ENCODE measurements at regions not wholly inside any gene's neighbourhood (a gene's known extent, or its start where the extent isn't known, plus 50 kb on each side); places are given as distances from the start of the nearest gene placed in this dataset.
"Not testable (repeated sequence)": the region's sequence is repeated elsewhere in the genome, so short reads cannot be mapped to it uniquely, and the experiment has no call there.

DNA sequence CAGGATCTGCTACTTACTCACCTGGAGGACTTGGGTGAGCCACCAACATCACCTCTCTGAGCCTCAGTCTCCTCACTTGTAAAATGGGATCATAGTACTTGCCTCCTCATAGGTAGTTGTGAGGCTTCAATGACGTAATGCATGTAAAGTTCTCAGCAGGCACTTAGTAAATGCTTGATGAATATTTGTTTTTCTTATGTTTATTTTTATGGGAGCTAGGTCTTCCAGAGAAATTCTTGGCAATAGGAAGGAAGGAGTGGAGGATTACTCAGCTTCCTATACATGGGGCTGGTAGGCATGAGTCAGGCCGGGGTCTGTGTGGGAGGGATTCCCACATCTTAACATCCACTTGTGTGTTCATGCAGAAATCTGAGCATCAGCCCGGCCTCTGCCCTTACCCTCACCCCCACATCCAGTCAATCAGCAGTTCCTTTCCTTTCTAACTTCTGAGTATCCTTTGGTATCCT lies 95.4 kb upstream of the USP24 start:
- peak in 1 of 2 experiments; percentile 8 for DNase-seq (ENCODE audit: low read depth in 2 of 2)

DNA sequence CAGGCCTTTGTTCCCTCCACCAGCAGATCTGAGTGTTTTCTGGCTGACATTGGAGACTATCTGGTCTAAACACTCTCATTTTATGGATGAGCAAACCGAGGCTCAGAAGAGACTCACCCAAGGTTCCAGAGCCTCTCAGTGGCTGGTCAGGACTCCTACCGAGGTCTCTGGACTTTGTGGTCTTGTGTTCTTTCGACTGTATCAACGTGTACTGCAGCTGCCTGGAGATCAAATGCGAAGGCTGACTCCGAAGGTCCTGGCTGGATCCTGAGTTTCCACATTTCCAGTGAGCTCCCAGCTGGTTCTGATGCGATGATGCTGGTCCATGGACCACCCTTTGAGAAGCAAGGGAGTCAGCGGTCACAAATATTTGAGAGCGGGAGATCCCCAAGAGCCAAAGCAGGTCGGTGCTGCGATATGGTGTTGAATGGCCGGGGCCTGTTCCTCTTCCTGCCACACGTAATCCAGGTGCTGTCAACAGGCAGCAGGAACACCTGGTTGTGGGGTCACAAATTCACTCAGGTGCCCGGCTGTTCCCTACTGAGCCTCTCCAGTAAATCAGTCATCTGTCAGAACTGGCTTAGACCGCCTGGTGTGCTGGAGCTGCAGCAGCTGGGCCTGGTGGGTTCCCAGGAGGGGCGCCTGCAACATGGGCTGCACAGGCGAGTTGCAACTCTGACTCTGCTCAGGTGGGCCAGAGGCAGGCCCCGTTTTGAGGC lies 94.8 kb upstream of the USP24 start:
- DNase-seq (ENCODE audit: low read depth in 2 of 2): no peak

DNA sequence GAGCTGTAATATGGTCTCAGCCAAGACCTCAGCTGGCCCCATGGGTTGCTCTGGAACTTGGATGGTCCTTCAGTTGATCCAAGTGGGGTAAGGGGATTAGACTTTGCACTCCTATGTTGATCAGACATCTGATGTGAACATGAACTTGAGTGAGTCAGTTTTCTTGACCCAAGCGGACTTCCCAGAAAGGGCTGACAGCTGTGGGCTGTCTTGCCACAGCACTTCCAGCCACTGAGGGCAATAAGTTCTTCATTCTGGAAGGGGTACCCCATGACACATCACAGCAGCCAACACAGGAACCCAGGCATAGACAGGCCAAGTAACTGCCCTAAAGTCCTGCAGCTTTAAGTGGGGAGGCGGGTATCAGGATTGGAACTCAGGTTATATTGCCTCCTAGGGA lies 93.9 kb upstream of the USP24 start:
- DNase-seq (ENCODE audit: low read depth in 2 of 2): no peak

DNA sequence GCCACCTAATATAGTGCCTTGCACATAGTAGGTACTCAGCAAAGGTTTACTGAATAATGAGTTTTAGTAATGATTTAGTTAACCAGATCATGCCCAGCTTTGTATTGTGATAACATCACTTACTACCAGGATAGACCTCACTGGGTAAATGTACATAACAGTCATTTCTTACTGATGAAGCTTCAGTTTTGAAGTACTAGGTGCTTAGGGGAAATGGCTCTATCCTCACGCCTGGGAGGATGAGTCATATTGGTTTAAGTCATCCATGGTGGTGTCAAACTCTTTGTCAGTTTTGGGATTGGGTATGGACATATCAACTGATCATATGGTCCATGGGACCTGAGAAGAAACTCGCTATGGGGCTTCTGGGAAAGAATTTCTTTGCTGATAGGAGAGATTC lies 90.6 kb upstream of the USP24 start:
- DNase-seq (ENCODE audit: low read depth in 2 of 2): no peak

DNA sequence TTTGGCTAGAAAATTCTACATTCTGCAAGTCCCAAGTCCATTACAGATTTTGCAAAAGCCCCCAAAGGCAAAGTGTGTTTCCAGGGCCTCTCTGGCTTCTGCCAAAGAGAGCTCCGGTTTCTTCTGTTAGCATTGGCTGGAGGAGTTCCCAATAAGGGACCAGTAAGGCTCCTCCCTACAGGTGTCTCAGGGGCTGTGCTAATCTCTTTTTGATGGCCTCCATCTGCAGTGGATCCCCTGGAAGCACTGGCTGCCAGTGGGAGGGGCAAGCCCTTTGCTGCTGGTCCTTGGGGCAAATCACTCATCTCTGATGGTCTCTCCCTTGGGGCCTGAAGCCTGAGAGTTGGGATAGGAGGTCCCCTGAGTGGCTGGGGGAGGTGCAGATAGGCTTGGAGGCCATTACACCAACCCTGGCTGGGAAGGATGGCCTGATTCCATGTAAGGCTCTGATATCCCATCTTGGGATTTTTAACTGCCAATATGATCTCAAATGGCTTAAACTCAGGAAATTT lies 89.1 kb upstream of the USP24 start:
- DNase-seq (ENCODE audit: low read depth in 2 of 2): no peak

DNA sequence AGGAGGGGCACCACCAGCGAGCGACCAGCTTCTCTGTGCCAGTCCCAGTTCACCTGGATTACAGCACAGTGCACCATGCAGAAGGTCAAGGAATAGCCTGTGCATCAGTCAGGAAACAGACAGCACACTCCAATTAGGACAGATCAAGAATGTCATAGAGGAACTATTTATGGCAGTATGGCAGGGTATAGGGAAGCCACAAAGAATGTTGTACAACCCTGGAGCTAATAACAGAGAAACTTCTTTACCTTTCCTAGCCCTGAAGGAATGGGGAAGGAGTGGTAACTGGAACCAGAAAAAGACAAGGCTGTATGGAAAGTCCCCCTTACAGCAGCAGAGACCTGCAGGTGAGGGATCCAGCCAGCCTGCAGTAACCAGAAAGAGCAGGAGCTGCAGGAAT lies 87.8 kb upstream of the USP24 start:
- no peak for DNase-seq (ENCODE audit: low read depth in 2 of 2)

DNA sequence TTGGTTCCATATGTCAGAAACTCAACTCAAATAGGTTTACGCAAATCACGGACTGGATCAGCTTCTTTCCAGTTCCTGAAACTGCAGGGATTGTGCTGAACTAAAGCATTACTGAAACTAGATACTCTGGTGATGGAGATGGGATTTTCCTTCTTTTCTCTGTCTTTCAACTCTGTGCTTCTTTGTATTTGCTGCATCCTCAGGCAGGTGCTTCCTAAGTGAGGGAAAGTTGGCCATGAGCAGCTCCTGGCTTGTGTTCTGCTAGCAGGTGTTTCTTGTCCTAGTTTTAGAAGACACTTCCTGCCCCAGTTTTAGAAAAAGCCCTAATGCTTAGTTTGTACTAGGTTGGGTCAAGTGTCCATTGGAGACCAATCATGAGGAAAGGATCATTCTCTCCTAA lies 86.7 kb upstream of the USP24 start:
- no peak for DNase-seq (ENCODE audit: low read depth in 2 of 2)

DNA sequence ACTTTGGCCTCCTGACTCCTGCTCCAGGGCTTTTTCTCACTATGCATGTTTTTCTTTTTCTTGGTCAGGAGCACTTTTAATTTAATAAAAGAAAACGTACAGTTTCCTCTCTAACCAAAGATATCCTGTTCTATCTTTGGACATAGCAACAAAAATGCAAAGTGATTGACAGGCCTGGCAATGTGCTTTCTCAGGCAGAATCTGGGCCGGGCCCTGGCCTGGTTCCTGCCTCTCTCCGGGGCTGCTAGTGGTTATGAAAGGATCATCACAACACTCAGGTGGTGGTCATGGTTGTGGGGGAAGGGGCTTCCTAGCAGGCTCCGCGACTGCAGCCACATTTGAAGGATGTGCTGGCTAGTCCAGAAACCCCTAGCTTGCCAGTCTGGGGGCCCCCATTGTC lies 85.8 kb upstream of the USP24 start:
- no peak for DNase-seq (ENCODE audit: low read depth in 2 of 2)

DNA sequence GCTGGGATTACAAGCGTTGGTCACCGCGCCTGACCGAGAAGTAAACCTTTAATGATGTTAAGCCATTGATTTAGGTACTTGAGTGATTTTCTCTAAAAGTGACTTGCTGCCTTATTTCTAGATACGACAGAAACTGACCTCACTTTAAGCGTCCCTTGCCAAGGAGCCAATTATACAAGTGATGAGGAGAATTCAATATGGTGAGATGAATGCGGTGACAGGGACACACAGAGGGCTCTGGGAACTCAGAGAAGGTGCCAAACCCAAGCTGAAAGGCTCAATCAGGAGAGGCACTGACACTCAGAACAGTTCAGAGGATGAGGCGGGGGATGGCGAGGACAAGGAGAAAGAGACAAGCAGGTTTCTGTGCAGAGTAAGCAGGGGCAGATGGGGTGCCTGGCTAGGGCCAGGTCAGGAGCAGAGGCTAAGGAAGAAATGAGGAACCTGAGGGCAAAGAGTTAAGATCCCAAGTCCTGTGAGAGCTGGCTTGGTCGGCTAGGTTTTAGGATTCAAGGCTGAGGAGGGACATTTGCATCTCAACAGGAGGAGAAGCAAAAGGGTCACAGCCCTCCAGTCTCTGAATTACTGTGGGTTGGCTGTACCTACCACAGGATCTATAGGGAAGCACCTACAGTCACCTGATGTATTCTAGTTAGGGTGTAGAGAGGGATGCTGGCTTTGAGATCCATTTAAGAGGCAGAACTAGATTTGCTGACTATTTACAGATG lies 83.2 kb upstream of the USP24 start:
- DNase-seq (ENCODE audit: low read depth in 2 of 2): no peak

DNA sequence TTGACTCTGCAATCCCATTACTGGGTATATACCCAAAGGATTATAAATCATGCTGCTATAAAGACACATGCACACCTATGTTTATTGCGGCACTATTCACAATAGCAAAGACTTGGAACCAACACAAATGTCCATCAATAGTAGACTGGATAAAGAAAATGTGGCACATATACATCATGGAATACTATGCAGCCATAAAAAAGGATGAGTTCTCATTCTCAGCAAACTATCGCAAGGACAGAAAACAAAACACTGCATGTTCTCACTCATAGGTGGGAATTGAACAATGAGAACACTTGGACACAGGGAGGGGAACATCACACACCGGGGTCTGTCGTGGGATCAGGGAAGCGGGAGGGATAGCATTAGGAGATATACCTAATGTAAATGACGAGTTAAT lies 81.1 kb upstream of the USP24 start:
- not testable (repeated sequence) for DNase-seq (ENCODE audit: low read depth in 2 of 2)

DNA sequence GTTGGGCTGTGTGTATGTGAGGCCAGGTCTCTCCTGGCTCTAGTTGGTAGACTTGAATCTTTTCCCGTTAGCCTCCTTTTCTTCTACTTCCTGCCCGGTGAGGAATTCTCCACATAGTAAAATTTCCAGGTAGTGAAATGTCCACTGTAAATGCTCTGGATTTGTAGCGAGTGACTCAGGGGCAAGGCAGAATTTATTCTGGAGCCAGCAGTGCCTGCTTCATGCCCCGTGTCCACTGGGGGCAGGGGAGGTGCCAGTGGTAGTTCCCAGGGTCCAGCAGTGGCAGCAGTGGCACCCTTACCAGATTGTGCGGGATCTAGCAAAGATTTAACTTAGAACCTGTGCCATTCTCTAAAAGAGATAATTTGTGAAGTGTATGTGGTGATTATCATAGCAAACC lies 74.5 kb upstream of the USP24 start:
- no peak for DNase-seq (ENCODE audit: low read depth in 2 of 2)

DNA sequence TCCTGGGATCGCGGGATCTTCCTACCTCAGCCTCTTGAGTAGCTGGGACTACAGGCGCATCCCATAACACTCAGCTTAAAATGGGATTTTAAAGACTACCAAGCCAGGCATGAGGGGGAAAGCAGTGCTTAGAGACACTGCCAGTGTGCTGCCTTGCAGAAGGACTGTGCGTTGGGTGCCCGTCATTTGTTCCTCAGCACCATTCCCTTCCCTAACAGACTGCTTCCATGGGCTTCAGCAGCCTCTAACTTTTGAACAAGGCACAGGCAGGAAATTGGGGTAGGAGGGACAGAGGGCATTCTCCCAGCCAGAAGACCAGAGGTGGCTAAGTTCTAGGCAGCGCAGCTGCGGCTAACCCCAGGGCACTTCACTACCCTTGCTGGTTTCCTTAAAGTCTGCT lies 73.9 kb upstream of the USP24 start:
- no peak for DNase-seq (ENCODE audit: low read depth in 2 of 2)

DNA sequence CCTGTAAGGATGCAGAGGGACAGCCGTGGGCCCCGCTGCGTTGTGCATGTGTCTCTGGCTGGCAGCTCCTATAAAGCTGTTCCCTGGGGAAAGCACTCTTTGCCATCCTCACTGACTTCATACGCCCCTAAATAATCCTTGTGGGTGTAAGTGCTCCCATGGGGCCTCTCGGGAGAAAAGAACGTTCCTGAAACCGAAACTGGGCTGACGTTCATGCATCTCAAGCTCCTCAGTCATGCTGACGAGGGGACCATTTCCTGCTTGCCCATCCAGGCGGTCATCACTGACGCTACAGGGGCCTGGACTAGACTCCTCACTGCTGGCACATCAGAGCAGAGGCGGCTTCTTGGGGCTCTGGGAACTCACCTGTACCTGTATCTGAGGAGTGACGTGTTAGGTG lies 73.1 kb upstream of the USP24 start:
- no peak for DNase-seq (ENCODE audit: low read depth in 2 of 2)

DNA sequence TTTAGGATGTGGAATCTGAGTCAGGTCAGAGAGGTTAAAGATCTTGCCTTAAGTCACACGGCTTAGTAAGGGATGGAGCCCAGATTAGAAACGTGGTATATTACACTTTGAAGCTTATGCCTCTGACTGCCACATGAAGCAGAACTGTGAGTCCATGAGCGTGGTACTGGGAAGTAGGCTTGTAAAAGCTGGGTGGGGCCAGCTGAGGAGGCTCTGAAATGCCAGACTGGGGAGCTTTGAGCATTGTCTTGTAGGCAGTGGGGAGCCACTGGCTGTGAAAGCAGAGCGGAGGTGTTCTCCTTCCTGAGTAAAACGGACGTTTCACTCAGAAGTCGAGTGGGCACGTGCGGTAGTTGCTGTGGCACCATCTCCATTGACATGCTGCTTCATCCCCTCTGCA lies 72.6 kb upstream of the USP24 start:
- no peak for DNase-seq (ENCODE audit: low read depth in 2 of 2)

DNA sequence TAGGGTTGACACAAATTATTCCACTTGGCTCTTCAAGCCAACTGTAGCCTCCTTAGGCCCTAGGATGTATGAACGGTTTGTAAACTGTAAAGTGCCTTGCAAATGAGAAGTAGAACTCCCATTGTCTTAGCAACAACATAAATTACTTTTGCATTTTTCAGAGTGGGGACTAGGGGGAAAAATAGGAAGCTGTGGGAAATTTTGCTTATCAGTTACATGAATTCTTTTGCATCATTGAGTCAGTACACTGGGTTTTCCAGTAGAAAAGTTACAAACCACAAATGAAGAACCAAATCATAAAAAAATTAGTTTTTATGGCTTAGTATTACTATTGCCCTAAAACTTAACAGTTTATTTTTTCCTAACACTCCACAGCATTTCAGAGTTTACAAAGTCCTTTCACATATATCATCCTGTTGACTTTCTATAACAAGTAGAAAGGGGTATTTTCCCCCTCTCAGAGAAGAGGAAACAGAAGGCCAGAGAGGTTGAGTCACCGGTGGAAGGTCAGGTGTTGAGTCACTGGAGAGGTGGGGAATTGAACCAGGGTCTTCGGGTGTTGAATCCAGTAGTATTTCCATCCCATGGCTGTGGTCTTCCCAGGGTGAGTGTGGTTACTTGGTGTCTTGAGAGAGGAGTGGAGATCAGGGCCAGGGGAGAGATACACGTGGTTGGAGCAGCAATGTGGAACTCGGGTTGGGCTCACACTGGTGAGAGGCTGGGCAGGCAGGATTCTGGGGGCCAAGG lies 71.9 kb upstream of the USP24 start:
- DNase-seq (ENCODE audit: low read depth in 2 of 2): peak in 1 of 2 experiments; percentile 13

DNA sequence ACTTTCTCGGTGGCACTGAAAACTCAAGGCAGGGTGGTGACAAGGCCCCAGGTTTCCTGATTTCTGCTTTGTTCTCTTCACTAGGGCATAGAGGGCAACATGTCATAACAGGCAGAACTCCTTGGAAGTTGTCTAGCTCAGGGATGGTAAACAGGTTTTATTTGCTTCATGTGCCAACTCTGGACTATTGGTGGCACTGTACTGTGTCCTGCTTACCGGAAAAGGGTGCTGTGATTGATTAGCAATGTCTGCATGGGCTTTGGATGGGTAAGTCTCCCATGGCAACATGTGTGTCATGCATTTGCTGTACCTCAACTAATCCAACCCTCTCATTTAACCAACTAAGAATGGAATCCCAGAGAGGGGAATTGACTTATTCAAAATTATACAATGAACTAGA lies 70.7 kb upstream of the USP24 start:
- no peak for DNase-seq (ENCODE audit: low read depth in 2 of 2)

DNA sequence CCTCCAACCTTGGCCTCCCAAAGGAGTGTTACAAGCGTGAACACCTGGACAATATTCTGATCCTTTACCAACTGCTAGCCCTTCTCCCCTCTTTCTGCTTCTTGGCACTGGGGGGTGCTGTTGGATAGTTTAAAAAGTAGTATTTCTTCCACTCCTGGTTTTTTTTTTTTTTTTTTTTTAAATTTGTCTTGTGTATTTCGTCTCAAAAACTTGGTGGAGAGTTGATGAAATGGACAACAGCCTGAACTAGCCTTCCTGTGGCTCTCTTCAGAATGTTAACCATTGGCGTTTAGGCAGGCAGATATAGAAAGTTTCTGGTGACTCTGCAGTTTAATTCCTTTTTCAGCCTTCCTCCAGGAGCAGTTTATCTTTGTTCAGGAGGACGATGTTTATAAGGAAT lies 69.7 kb upstream of the USP24 start:
- no peak for DNase-seq (ENCODE audit: low read depth in 2 of 2)

DNA sequence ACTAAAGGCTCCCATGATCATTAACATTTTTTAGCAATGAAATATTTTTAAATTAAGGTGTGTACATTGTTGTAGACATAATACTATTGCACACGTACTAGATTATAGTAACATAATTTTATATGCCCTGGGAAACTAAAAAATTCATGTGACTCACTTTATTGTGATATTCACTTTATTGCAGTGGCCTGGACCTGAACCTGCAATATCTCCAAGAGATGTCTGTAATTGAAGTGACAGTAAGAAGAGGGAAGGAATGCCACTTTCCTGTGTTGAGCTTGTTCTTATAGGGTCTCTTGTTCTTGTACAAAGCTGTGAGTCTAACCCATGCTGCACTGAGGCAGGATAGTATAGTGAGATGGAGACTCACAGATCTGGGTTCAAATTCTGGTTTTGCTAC lies 66.9 kb upstream of the USP24 start:
- DNase-seq (ENCODE audit: low read depth in 2 of 2): no peak

DNA sequence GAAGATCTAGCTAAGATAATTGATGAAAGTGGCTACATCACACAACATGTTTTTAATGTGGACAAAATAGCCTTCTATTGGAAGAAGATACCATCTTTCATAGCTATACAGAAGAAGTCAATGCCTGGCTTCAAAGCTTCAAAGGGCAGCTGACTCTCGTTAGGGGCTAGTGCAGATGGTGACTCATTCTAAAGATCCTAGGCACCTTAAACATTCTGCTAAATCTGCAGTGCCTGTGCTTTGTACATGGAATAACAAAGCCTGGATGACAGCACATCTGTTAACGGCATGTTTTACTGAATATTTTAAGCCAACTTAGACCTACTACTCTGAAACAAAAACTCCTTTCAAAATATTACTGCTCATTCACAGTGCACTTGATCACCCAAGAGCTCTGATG lies 65.6 kb upstream of the USP24 start:
- DNase-seq (ENCODE audit: low read depth in 2 of 2): no peak

DNA sequence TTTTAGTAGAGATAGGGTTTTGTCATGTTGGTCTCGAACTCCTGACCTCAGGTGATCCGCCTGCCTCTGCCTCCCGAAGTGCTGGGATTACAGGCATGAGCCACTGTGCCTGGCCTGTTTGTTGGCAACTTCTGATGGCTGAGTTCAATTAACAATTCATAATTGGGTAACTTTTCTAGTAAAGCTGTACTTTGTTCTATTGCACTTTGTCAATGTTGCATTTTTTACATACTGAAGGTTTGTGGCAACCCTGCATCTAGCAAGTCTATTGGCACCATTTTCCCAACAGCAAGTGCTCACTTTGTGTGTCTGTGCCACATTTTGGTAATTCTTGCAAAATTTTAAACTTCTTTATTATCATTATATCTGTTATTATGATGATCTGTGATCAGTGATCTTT lies 64.5 kb upstream of the USP24 start:
- DNase-seq (ENCODE audit: low read depth in 2 of 2): no peak

DNA sequence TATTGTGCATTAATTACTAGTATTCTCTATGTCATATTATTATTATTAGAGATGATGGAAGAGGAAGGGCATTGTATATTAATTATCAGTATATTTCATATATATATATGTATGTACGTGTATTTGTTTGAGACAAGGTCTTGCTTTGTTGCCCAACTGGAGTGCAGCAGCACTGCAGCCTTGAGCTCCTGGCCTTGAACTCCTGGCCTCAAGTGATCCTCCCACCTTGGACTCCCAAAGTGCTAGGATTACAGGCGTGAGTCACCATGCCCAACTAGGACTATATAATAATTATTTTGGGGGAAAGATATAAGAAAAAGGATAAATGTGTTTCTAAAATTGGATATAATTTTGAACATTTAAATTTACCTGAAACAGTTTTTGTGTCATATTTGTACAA lies 63.2 kb upstream of the USP24 start:
- DNase-seq (ENCODE audit: low read depth in 2 of 2): no peak

DNA sequence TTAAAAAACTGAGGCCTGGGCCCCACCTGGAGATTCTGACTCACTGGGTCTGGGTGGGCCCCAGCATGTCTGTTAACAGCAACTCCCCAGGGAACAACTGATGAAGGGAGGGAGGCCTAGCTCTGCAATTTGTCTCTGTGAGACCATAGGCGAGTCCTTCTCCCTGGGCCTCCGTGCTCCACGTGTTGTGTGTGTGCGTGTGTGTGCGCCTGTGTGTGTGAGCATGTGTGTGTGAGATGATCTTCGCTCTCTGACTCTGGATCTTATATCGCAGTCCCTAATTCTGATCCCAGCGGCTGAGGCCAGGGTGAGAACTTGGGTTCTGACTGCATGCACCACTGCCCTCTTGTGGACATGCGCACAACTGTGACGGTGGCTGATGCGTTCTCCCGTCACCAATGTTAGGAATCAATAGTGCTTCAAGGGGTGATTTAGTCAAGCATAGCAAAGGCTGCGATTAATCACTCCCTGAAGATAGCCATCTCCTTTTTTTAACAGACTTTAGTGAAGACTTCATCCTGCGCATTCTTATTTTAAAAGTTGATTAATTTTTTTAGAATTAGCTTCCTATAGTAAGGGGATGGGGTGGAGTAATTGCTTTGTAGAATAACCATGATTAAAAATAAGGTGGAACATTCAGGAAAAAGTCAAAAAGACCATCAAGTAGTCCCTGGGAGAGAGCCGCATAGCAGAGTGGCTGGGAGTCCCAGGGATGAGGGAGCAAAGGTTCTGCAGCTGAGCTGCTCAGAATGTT lies 62.4 kb upstream of the USP24 start:
- peak; percentile 66 to 84 for DNase-seq (ENCODE audit: low read depth in 2 of 2)
